NCI-H748 (cell line): ENCODE measurements at regions not wholly inside any gene's neighbourhood (a gene's known extent, or its start where the extent isn't known, plus 50 kb on each side); places are given as distances from the start of the nearest gene placed in this dataset.
A peak's percentile ranks its signal among the peaks of the same experiment; 100 is the strongest.
"Not testable (repeated sequence)": the region's sequence is repeated elsewhere in the genome, so short reads cannot be mapped to it uniquely, and the experiment has no call there.

Experiments
- DNase-seq: peaks from one replicate; lab custom pipeline; 2025; ENCODE audit not compliant: unreplicated experiment; lab: John Stamatoyannopoulos, UW

GRCh38 chr22:47437110-47437509 lies 674.7 kb downstream of the TBC1D22A start:
- DNase-seq: no peak

GRCh38 chr22:47435826-47436225 lies 673.4 kb downstream of the TBC1D22A start:
- no peak for DNase-seq

DNA sequence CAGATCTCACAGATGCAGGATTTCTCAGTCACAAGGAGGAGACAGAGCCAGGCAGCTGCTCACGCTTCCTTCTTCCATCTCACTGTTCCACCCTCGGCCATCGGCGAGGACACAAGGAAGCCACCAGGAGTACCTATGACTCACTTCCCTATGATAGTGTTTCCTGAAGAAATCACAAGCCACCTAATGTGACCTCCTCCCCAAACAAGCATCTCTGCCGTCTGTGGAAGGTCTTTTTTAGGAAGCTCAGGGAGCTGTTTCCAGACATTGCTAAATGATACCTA lies 672.7 kb downstream of the TBC1D22A start:
- no peak for DNase-seq

DNA sequence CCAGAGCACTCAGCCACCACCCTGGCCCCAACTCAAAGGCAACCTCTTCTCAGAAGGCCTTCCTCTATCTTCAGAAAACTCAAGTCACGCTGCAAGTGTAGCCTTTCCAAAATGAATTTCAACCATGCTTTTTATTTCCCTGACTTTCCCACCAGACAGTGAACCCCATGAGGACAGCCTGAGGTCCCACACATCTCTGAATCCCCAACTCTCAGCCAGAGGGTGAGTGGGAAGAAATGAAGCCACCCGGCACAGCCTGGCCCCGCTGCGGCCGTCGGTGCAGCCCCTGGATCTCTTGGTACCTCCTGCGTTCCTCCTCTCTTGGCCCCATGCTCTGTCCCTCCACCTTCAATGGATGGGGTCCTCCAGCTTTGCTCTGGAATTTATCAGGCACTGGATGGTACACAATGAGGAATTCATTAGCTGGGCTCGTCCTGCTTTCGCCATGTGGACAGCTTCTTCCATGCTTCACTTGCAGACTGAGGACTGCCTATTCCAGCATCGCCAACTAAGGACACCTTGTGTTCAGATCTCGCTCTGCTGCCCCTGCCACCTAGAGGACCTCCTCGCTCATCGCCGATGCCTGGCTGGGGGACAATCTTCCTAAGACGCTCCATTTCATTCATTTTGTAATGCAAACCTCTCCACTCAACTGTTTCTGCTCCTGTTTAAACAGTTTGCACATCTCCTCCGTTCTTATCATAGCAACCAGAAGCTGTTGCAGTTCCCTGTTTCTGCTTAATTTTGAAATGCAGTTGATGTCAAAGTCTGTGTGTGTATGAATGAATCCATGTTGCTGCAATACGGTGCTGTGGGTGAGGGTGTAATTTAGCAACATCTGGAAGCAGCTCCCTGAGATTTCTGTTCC lies 672.1 kb downstream of the TBC1D22A start:
- DNase-seq: no peak

DNA sequence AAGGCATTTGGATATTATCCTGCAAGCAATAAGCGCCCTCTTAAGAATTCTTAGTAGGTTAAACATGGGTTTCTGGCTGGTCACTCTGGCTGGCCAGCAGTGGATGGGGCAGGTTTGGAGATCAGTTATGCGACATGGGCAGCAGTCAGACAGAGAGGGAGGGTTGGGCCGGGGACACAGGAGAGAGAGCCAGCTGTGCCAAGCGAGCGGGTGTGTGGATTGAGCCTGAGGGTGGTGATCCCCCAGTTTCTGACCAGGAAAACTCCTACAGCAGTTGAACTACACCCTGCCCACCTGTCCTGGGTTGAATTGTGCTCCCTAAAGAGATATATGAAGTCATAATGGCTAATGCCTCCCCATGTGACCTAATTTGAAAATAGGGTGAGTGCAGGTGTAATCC lies 671.2 kb downstream of the TBC1D22A start:
- no peak for DNase-seq

DNA sequence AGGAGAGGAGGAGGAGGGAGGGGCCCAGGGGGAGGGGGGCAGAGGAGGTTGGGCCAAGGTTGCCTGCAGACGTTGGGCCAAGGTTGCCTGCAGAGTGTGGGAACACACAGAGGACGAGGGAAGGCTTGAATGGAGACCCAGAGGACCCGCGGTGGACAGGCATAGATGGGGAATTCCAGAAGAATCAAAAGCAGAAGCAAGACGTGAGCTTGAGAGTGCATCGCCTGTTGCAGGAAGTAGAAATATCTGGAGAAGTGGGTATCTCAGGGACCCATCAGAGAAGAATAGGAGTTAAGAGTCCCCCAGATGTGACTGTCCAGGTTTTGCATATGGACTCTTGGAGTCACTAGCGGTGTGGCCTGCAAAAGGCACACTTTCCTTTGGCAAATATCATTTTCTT lies 670.2 kb downstream of the TBC1D22A start:
- no peak for DNase-seq

- DNase-seq: no peak
These were observed 661.7 kb downstream of the TBC1D22A start for GRCh38 chr22:47423861-47424820.

GRCh38 chr22:47423266-47423665 lies 660.8 kb downstream of the TBC1D22A start:
- no peak for DNase-seq

DNA sequence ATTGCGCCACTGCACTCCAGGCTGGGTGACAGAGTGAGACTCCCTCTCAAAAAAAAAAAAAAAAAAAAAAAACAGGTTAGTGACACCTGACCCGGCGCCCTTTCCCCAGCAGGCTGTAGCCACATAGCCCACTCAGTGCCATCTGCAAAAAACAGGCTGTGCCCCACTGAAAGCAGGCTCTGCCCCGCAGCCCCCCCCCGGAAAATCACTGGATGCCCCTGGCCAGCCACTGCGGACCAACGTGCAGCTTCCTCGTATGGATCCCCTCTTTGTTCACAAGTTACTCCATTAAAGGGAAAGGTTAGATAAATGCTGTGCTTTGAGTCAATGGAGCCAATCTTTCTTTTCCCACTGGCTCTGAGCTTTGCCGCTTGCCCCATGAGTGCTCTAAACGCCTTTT lies 660.3 kb downstream of the TBC1D22A start:
- no peak for DNase-seq

DNA sequence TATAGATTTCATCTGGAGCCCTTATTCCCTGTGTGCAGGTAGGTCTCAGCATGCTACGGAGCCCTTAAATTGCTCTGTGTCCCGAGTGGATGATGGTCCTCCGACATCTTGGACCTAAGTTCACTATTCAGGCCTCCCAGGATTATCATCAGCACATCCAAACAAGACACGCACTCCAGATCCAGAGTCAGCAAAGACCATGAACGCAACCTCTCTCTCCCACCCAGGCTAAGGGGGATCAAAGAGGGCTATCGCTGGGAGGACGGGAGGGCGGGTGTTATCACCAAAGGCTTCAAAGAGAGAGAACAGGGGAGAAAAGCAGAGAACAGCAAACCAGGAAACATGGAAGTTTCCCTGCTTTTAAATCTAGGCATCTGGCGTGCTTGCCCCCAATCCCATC lies 659.4 kb downstream of the TBC1D22A start:
- no peak for DNase-seq

DNA sequence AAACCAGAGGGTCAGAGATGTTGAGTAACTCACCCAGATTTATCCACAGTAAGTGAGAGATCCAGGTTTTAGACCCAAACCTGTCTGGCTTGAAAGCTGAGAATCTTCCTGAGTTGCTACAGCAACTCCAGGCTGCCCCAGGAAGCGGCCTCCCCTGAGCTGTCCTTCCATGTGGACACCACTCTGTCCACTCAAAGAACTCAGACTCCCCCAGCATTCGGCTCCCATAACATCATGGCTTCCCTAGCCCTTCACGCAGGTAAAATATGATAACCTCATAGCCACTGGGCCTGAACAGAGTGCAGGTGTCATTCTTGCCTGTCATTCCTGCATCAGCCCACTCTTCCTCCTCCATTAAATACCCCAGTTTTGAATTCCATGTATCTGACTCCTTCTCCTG lies 657.8 kb downstream of the TBC1D22A start:
- no peak for DNase-seq

DNA sequence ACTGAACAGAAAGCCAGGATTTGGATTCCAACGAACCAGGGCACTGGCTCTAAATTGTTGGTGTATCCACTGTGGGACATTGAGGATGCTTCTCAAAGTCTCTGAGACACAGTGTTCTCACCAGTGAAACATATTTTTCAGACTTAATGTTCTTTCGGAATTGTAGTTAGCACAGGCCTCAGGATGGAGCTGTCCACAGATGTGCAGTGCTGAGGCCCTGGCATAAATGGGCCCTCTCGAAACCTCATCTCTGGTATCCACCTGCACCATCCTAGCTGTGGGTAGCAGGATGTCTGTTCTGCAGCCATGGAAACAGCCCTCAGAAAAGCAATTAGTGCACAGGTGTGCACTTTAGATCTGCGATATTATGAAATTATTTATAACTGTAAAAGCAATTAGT lies 656.8 kb downstream of the TBC1D22A start:
- peak; percentile 92 for DNase-seq

- no peak for DNase-seq
These were observed 655.2 kb downstream of the TBC1D22A start for GRCh38 chr22:47417699-47418098.

GRCh38 chr22:47411006-47411405 lies 648.6 kb downstream of the TBC1D22A start:
- DNase-seq: no peak

DNA sequence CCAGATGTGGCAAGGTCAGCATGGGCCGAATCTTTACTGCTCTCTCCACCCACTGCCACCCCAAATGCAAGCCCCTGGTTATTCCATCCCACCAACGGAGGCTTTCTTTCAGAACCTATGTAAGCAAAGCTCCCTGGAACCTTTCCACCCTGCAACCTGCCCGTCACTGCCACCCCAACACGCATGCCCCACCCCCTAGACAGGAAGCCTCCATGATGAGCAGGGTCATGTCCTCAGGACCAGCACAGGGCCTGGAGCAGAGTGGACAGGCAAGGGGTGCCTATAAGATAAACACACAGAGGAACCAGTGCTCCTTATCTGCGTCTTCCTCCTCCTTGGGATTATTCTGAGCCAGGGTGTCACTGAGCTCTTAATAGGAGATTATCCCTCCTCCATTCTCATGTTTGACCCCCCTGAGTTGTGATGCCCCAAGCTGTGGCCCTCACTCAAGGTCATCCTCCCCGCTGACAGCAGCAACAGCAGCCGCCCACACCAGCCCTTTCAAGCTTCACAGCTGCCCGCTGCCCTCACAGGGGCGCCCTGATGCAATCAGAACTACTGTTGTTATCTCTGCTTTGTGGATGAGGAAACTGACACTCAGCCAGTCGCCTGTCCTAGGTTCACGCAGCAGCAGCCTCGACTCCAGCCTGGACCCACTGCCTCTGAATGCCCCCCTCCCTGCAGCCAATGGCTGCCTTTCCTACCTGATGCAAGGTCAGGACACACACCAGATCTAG lies 647.3 kb downstream of the TBC1D22A start:
- DNase-seq: no peak

DNA sequence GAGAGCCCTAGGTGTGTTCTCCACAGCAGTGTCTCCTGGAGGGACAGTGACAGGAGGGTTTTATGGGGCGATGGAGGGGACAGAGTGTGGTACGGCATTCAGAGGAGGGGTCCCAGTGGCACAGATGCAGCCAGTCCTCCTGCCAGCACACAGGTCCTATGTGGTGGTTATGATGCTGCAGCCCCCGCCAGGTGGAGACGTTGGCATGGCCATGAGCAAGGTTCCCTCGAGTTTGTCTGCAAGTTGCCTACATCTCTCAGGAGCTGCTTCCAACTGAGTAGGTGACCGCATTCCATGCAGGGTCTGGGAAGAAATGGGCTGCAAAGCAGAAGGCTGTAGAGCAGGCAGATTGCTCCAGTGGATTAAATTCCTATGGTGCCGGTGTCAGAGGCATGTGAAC lies 646.0 kb downstream of the TBC1D22A start:
- peak; percentile 33 for DNase-seq

DNA sequence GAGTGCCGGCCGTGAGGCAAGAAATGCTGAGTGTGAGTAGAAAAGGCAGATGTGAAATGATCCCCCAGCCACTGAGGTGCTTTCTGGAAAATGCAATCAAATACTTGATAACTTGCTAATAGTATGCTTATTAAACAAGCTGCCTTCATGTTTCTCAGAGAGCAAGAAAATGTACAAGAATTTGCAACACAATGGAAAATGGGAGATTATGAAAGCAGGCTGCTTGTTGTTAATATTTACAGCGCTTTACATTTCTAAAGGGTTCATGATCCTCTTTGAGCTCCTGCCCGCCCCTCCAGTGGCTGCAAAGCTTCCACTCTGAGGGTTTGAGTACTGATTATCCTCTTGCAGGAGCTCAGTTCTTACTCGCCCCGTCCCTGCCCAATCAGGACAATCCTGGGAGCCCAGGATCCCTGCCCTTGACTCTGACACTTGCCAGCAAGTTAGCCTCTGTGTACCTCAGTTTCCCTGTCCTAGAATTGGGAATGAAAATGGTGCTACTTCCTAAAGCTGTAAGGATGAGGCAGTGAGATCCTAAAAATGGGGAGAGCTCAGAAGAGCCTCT lies 645.1 kb downstream of the TBC1D22A start:
- no peak for DNase-seq

DNA sequence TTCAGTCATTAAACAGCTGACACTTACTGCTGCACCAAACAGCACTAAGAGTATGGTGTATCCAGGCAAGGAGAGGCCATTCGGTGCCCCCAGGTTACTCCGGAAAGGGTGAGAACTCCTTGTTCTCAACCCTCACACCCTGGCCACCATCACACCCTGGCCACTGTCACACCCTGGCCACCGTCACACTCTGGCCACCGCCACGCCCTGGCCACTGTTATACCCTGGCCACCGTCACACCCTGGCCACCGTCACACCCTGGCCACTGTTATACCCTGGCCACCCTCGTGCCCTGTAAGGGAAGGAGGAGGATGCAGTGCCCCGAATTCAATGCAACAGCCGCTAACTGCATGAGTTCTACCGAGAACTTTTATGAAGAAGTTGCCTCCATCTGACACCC lies 644.4 kb downstream of the TBC1D22A start:
- DNase-seq: no peak

- no peak for DNase-seq
These were observed 643.9 kb downstream of the TBC1D22A start for GRCh38 chr22:47406180-47406834.

- DNase-seq: not testable (repeated sequence)
These were observed 642.8 kb downstream of the TBC1D22A start for GRCh38 chr22:47405222-47405621.
